ENCODE measurements at regions not wholly inside any gene's neighbourhood (a gene's known extent, or its start where the extent isn't known, plus 50 kb on each side); places are given as distances from the start of the nearest gene placed in this dataset.

DNA sequence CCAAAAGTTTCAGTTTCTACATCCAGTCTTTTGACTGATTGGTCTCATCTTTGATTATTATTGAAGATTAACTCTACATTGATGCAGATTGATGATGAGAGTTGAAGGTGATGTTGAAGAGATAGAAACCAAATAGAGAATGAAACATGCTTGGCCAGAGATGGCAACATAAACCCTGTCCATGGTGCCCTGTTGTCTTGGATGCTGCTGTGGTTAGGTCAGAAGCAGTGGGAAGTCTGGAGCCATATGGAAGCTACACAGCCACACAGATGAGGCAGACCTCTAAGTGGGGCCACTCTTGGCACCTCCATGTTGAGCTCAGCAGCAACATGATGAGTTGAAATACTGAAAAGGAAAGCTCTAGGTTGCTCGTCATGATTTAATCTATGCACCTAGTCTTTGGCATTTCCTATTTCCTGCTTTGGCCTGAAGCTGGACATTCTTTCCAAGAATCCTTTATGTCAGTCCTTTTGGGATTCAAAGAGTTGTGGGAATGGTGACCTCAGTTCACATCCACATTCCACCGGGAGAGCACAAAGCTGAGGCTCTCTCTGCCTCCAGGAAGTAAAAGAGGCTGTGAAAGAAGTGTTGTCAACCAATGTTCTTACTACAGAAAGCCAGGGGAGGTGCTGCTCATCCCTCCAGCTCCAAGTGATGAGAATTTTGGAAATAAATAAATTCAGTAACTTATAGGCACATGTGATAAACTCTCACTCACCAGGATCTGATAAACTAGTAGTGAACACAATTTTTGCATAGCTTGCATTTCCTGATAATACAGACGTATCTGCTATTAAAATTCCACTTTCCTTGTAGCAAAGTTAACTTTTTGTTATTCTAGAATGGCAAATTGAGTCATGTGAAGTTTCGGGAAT is 127.7 kb upstream of the MAF start:
- H3K27ac Mint-ChIP-seq, result no peak overlapping the region; a peak in 1 of 7 replicates
- H2BK15ac ChIP-seq (ENCODE audit: low read depth, low read length), result no peak overlapping the region
- H3K27me3 ChIP-seq (ENCODE audit: insufficient read depth, low read length), result no peaks in the 10 kb centered on the region
- no peak overlapping the region for H3K9ac ChIP-seq (ENCODE audit: extremely low read depth, insufficient read length, low read length)
- no peak overlapping the region for H3K56ac ChIP-seq (ENCODE audit: insufficient read length, low read depth, low read length)
- no peak overlapping the region for H2BK120ac ChIP-seq (ENCODE audit: low read depth, low read length, poor library complexity, severe bottlenecking)
- H3K36me3 Mint-ChIP-seq (ENCODE audit: insufficient read depth in 1 of 3, low read depth in 3 of 3), result peaks cover 0 to 3% (median 0%) of the 10 kb centered on the region in 3 experiments; a peak in 2 of 7 replicates
- H3K23me2 ChIP-seq (ENCODE audit: insufficient read length, low read depth, low read length, poor library complexity, severe bottlenecking), result no peaks in the 10 kb centered on the region
- no peak for DNase-seq
- no peak overlapping the region for H2BK20ac ChIP-seq (ENCODE audit: low read depth, low read length, poor library complexity, severe bottlenecking)
- TF ChIP-seq, protein P1, sequence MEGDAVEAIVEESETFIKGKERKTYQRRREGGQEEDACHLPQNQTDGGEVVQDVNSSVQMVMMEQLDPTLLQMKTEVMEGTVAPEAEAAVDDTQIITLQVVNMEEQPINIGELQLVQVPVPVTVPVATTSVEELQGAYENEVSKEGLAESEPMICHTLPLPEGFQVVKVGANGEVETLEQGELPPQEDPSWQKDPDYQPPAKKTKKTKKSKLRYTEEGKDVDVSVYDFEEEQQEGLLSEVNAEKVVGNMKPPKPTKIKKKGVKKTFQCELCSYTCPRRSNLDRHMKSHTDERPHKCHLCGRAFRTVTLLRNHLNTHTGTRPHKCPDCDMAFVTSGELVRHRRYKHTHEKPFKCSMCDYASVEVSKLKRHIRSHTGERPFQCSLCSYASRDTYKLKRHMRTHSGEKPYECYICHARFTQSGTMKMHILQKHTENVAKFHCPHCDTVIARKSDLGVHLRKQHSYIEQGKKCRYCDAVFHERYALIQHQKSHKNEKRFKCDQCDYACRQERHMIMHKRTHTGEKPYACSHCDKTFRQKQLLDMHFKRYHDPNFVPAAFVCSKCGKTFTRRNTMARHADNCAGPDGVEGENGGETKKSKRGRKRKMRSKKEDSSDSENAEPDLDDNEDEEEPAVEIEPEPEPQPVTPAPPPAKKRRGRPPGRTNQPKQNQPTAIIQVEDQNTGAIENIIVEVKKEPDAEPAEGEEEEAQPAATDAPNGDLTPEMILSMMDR (conservative IDR thresholded peaks at IDR 0.05), result no peak
- no peak overlapping the region for H3K27ac ChIP-seq (ENCODE audit: insufficient read length, low read depth, low read length)
- H4K91ac ChIP-seq (ENCODE audit: insufficient read length, low read depth, low read length), result no peak overlapping the region
- H3T11ph ChIP-seq (ENCODE audit: low read length), result no peak overlapping the region
- no peaks in the 10 kb centered on the region for H4K20me1 ChIP-seq (ENCODE audit: control insufficient read depth, insufficient read depth, insufficient read length)
- peaks cover 0 to under 1% of the 10 kb centered on the region in 2 experiments; a peak in 1 of 5 replicates for H3K9me3 Mint-ChIP-seq
- H3K79me2 ChIP-seq (ENCODE audit: insufficient read depth, low read length), result no peaks in the 10 kb centered on the region
- H3K27me3 Mint-ChIP-seq (ENCODE audit: low read depth), result no peaks in the 10 kb centered on the region
- H3K4ac ChIP-seq (ENCODE audit: low read depth, low read length), result no peak overlapping the region
- H4K8ac ChIP-seq (replicated peaks; ENCODE audit: insufficient read length, low read depth, low read length), result no peak overlapping the region
- H3K79me1 ChIP-seq (ENCODE audit: insufficient read depth, low read depth, low read length, poor library complexity, severe bottlenecking), result no peaks in the 10 kb centered on the region
- H3K23ac ChIP-seq (ENCODE audit: insufficient read length, low read depth, low read length), result no peak overlapping the region
- H3K4me1 ChIP-seq (ENCODE audit: insufficient read depth, low read length), result no peaks in the 10 kb centered on the region
- H3K4me2 ChIP-seq (ENCODE audit: insufficient read depth, insufficient read length, low read length), result no peak overlapping the region
- H2AK5ac ChIP-seq (ENCODE audit: insufficient read length, low read length), result no peak overlapping the region
- no peak overlapping the region for H3K4me3 Mint-ChIP-seq
- H2AFZ ChIP-seq (ENCODE audit: low read length), result no peak overlapping the region
- no CpG with 5 or more reads among the region's 4 CpGs for WGBS (ENCODE audit: extremely low coverage, insufficient read length, low lambda C conversion rate)
- no peak overlapping the region for H3K14ac ChIP-seq (ENCODE audit: insufficient read depth, low read length)
- H3K18ac ChIP-seq (ENCODE audit: insufficient read length, low read depth, low read length), result no peak overlapping the region
- no peaks in the 10 kb centered on the region for H3K9me3 ChIP-seq (ENCODE audit: control insufficient read depth, low read depth, low read length)
- no peak overlapping the region for H2BK12ac ChIP-seq (ENCODE audit: insufficient read length, low read depth, low read length)
- H3K4me1 Mint-ChIP-seq, result peaks cover 8 to 11% of the 10 kb centered on the region in 2 experiments
- H2BK5ac ChIP-seq (ENCODE audit: insufficient read length, low read length), result no peak overlapping the region
- no peak overlapping the region for H4K5ac ChIP-seq (ENCODE audit: insufficient read length, low read depth, low read length)

All from H9 (cell line).